HCT116 (cell line): ENCODE measurements at regions not wholly inside any gene's neighbourhood (a gene's known extent, or its start where the extent isn't known, plus 50 kb on each side); places are given as distances from the start of the nearest gene placed in this dataset.

ENCODE experiments used
- ATAC-seq: fragments of 200-7000 bp; cut with Tn5 transposase; 2 replicates; pipeline ENCODE4 v1.9.1; 2020; ENCODE audit warnings: mild to moderate bottlenecking, moderate library complexity
- BruUV-seq: library from RNA; stranded (reverse); fragments of 400-500 nt; replicated peaks from 2 replicates; lab custom pipeline; 2021; lab: Mats Ljungman, UMichigan
- CTCF ChIA-PET: fragments of 300-600 bp; sonication (Branson Sonifier 250); formaldehyde crosslinking; loops from one replicate; lab custom pipeline; 2021; ENCODE audit warnings: antibody characterized with exemption; lab: Charles Lee
- POLR2A ChIA-PET: fragments of 300-600, 350-600 bp; sonication (Branson Sonifier 250); formaldehyde crosslinking; loops from one replicate; lab custom pipeline; 2021; ENCODE audit warnings: antibody characterized with exemption; lab: Charles Lee
- RAD21 ChIA-PET, 2 experiments: fragments of 300-600 bp; sonication (Branson Sonifier 250); formaldehyde crosslinking; loops; one replicate each; lab custom pipeline; 2023; ENCODE audit warnings: low total read pairs in 2 of 2; ENCODE audit not compliant: uncharacterized antibody in 2 of 2, unreplicated experiment in 2 of 2, low non-redundant PET in 1 of 2; lab: Charles Lee
- DNase-seq: peaks from one replicate; pipeline ENCODE4 v3.0.0-alpha.2; 2010; ENCODE audit warnings: low read depth, low spot score
- H2AFZ ChIP-seq: fragments of 200-600 bp; shearing (Covaris generic), sonication (generic); 2 replicates; pipeline ENCODE4 v1.6.1; 2017; ENCODE audit warnings: low read depth, mixed run types, mixed read lengths, antibody characterized with exemption, low read length; ENCODE audit not compliant: poor library complexity, severe bottlenecking
- H3K27ac ChIP-seq: 2 replicates; pipeline ENCODE4 v1.5.1; 2012; ENCODE audit warnings: low read depth, low read length
- H3K27me3 ChIP-seq: fragments of 200-600 bp; sonication (generic); 2 replicates; pipeline ENCODE4 v1.6.1; 2016; ENCODE audit warnings: mixed run types, low read length, mixed read lengths; ENCODE audit not compliant: insufficient read depth
- H3K36me3 ChIP-seq, 2 experiments: fragments of 200-500 bp in 1 of 2; fragments of 200-600 bp in 1 of 2; sonication (Bioruptor generic) in 1 of 2; sonication (generic) in 1 of 2; 2 replicates each; pipeline versions ENCODE4 v1.5.1 to v1.6.1; 2014 to 2016; ENCODE audit warnings: low read length in 2 of 2, inconsistent platforms in 1 of 2, mixed read lengths in 1 of 2, mixed run types in 1 of 2; ENCODE audit not compliant: insufficient read depth in 2 of 2, control insufficient read depth in 1 of 2
- H3K4me1 ChIP-seq, 2 experiments: fragments of 200-600 bp in 1 of 2; sonication (generic) in 1 of 2; 2 replicates each; pipeline versions ENCODE4 v1.5.1 to v1.6.1; 2012 to 2017; ENCODE audit warnings: low read length in 2 of 2, inconsistent platforms in 1 of 2, mild to moderate bottlenecking in 1 of 2, mixed read lengths in 1 of 2, mixed run types in 1 of 2, moderate library complexity in 1 of 2; ENCODE audit not compliant: insufficient read depth in 2 of 2, control insufficient read depth in 1 of 2
- H3K4me2 ChIP-seq: fragments of 200-600 bp; sonication (generic); 2 replicates; pipeline ENCODE4 v1.6.1; 2017; ENCODE audit warnings: mixed run types, low read length, mixed read lengths
- H3K4me3 ChIP-seq, 2 experiments: fragments of 200-600 bp in 1 of 2; sonication (generic) in 1 of 2; replicated peaks in 1 of 2; 2 replicates each; pipeline ENCODE4 v1.5.1; 2011 to 2016; ENCODE audit warnings: low read length in 2 of 2, control low read depth in 1 of 2, low read depth in 1 of 2, mild to moderate bottlenecking in 1 of 2, mixed read lengths in 1 of 2, mixed run types in 1 of 2
- H3K79me2 ChIP-seq: fragments of 200-600 bp; sonication (generic); 2 replicates; pipeline ENCODE4 v1.6.1; 2017; ENCODE audit warnings: mild to moderate bottlenecking, mixed run types, low read length, moderate library complexity, mixed read lengths; ENCODE audit not compliant: insufficient read depth
- H3K9ac ChIP-seq: fragments of 200-600 bp; sonication (generic); 2 replicates; pipeline ENCODE4 v1.6.1; 2016; ENCODE audit warnings: low read length, mixed read lengths
- H3K9me2 ChIP-seq: fragments of 200-600 bp; sonication (generic), shearing (Covaris generic); 2 replicates; pipeline ENCODE4 v1.6.1; 2017; ENCODE audit warnings: mixed run types, mild to moderate bottlenecking, moderate library complexity; ENCODE audit not compliant: insufficient read depth
- H3K9me3 ChIP-seq, 2 experiments: fragments of 200-500 bp in 1 of 2; fragments of 200-600 bp in 1 of 2; sonication (Bioruptor generic) in 1 of 2; sonication (generic) in 1 of 2; 2 replicates each; pipeline ENCODE4 v1.6.1; 2014 to 2017; ENCODE audit warnings: low read length in 2 of 2, mixed read lengths in 2 of 2, inconsistent platforms in 1 of 2, low read depth in 1 of 2, mild to moderate bottlenecking in 1 of 2, mixed run types in 1 of 2, moderate library complexity in 1 of 2; ENCODE audit not compliant: control insufficient read depth in 1 of 2, insufficient read depth in 1 of 2
- H4K20me1 ChIP-seq: fragments of 200-600 bp; sonication (generic), shearing (Covaris generic); 2 replicates; pipeline ENCODE4 v1.6.1; 2017; ENCODE audit warnings: mixed run types, mild to moderate bottlenecking, moderate library complexity; ENCODE audit not compliant: insufficient read depth
- CBX3 ChIP-seq: IDR thresholded peaks from 2 replicates; pipeline ENCODE4 v1.6.1; 2012; ENCODE audit warnings: low read depth
- EZH2phosphoT487 ChIP-seq: fragments of 200-600 bp; IDR thresholded peaks from 2 replicates; pipeline ENCODE4 v1.6.1; 2018; ENCODE audit warnings: antibody characterized with exemption, borderline replicate concordance
- FOSL1 ChIP-seq: IDR thresholded peaks from 2 replicates; pipeline ENCODE4 v1.6.1; 2012; ENCODE audit warnings: low read depth
- RAD21 ChIP-seq: IDR thresholded peaks from 2 replicates; pipeline ENCODE4 v1.6.1; 2012; ENCODE audit warnings: low read depth, mild to moderate bottlenecking
- REST ChIP-seq: IDR thresholded peaks from 2 replicates; pipeline ENCODE4 v1.6.1; 2012; ENCODE audit warnings: low read depth
- SIN3A ChIP-seq: IDR thresholded peaks from 2 replicates; pipeline ENCODE4 v1.6.1; 2012; ENCODE audit warnings: low read depth
- intact Hi-C: fragments of 100-400 bp; cut with micrococcal nuclease; formaldehyde crosslinking; loops from 2 replicates; pipeline ENCODE4 v1.10.0; 2022

- intact Hi-C loops: loop anchor here (1.0 to 10.0 kb wide), 3 partner anchors 126 to 1794 kb away; no protein-coding TSS in a partner anchor
- Histone ChIP-seq H3K9me2 (no peaks in the 10 kb centered on the region), H3K9ac (no peak overlapping the region), H3K9me3 (peaks cover 0 to 3% of the 10 kb centered on the region in 2 experiments; a peak in 1 of 4 replicates), H3K36me3 (no peaks in the 10 kb centered on the region), H3K4me2 (no peak overlapping the region)
- CTCF ChIA-PET: interaction anchor here (0.8 to 2.3 kb wide), 4 partner anchors 129 to 148 kb away, joined by 3 to 18 read pairs (median 8); no protein-coding TSS in a partner anchor
- ATAC-seq: no peak
- no peak for TF ChIP-seq REST
- no peak for TF ChIP-seq SIN3A
- TF ChIP-seq EZH2phosphoT487: no peak
- no peak for TF ChIP-seq FOSL1
- no peak for TF ChIP-seq RAD21
- no peak for TF ChIP-seq CBX3
- TF ChIP-seq, all 23 proteins: peak for 0
- Histone ChIP-seq H3K79me2 (no peaks in the 10 kb centered on the region), H3K4me1 (no peaks in the 10 kb centered on the region), H3K4me3 (no peak overlapping the region), H3K27ac (no peak overlapping the region), H4K20me1 (no peaks in the 10 kb centered on the region), H2AFZ (no peak overlapping the region), H3K27me3 (peaks cover 18% of the 10 kb centered on the region)
- POLR2A ChIA-PET: no interaction called here
- DNase-seq: no peak
- RAD21 ChIA-PET: interaction anchor here (0.9 to 1.3 kb wide), 2 partner anchors 128 to 147 kb away, joined by 3 to 9 read pairs; no protein-coding TSS in a partner anchor
- no TSS peak for BruUV-seq
These were observed 73.7 kb upstream of the PROK2 start for GRCh38 chr3:71858503-71859122.
